Keratinocyte (primary cell): ENCODE measurements at regions not wholly inside any gene's neighbourhood (a gene's known extent, or its start where the extent isn't known, plus 50 kb on each side); places are given as distances from the start of the nearest gene placed in this dataset.

Experiments
- CTCF ChIP-seq, 3 experiments: IDR thresholded peaks in 1 of 3; conservative IDR thresholded peaks in 1 of 3; optimal IDR thresholded peaks in 1 of 3; 2 replicates in 2 of 3; 3 replicates in 1 of 3; pipeline versions ENCODE3 to v1.5.1; 2011; ENCODE audit warnings: low read length in 3 of 3, mild to moderate bottlenecking in 3 of 3, moderate library complexity in 2 of 3, control low read depth in 1 of 3, inconsistent platforms in 1 of 3; ENCODE audit not compliant: insufficient read depth in 2 of 3; ENCODE audit errors: extremely low read depth in 1 of 3
- EZH2 ChIP-seq: IDR thresholded peaks from one replicate; pipeline ENCODE4 v1.6.1; 2012; ENCODE audit warnings: inconsistent platforms, mild to moderate bottlenecking, low read length, moderate library complexity

GRCh38 chr16:65576631-65577030 is 454.8 kb upstream of the CDH11 start:
- TF ChIP-seq CTCF (optimal IDR thresholded peaks at IDR 0.05 in 1 of 3, IDR thresholded peaks at IDR 0.05 in 1 of 3, conservative IDR thresholded peaks at IDR 0.05 in 1 of 3; ENCODE audit: extremely low read depth in 1 of 3, insufficient read depth in 2 of 3, low read length in 3 of 3) (peak in 1 of 3 experiments; percentile 46), EZH2 (no peak)
